Endodermal cell (in vitro differentiated cells): ENCODE measurements at regions not wholly inside any gene's neighbourhood (a gene's known extent, or its start where the extent isn't known, plus 50 kb on each side); places are given as distances from the start of the nearest gene placed in this dataset.
"Not testable (repeated sequence)": the region's sequence is repeated elsewhere in the genome, so short reads cannot be mapped to it uniquely, and the experiment has no call there.

Experiments used
- DNase-seq: peaks from one replicate; pipeline ENCODE4 v3.0.0-alpha.2; 2017
- H3K27ac ChIP-seq: 2 replicates; pipeline ENCODE4 v1.5.1; 2013; ENCODE audit warnings: mild to moderate bottlenecking, low read depth, low read length, moderate library complexity
- H3K27me3 ChIP-seq: 2 replicates; pipeline ENCODE4 v1.6.1; 2013; ENCODE audit warnings: mild to moderate bottlenecking, low read length, moderate library complexity; ENCODE audit not compliant: insufficient read depth, control insufficient read depth, poor library complexity, severe bottlenecking
- H3K36me3 ChIP-seq: 2 replicates; pipeline ENCODE4 v1.7.0; 2013; ENCODE audit warnings: mild to moderate bottlenecking, low read length, moderate library complexity; ENCODE audit not compliant: control insufficient read depth, insufficient read depth
- H3K4me1 ChIP-seq: one replicate; pipeline ENCODE4 v1.7.0; 2013; ENCODE audit warnings: low read length; ENCODE audit not compliant: control insufficient read depth, insufficient read depth
- H3K4me3 ChIP-seq: 2 replicates; pipeline ENCODE4 v1.5.1; 2013; ENCODE audit warnings: mild to moderate bottlenecking, low read length, moderate library complexity
- H3K9ac ChIP-seq: 2 replicates; pipeline ENCODE4 v1.6.1; 2013; ENCODE audit warnings: mild to moderate bottlenecking, low read length, moderate library complexity; ENCODE audit not compliant: poor library complexity, severe bottlenecking; ENCODE audit errors: extremely low read depth
- H3K9me3 ChIP-seq: 2 replicates; pipeline ENCODE4 v1.6.1; 2013; ENCODE audit warnings: mild to moderate bottlenecking, low read length, moderate library complexity; ENCODE audit not compliant: control insufficient read depth
- H3K27ac Mint-ChIP-seq: 2 replicates; pipeline ENCODE4 v1.8.0; 2020; ENCODE audit warnings: mixed read lengths
- H3K27me3 Mint-ChIP-seq: 2 replicates; pipeline ENCODE4 v1.8.0; 2021; ENCODE audit warnings: mild to moderate bottlenecking, mixed read lengths; ENCODE audit not compliant: insufficient read depth
- H3K36me3 Mint-ChIP-seq: 2 replicates; pipeline ENCODE4 v1.8.0; 2020; ENCODE audit warnings: low read depth, mixed read lengths
- H3K4me1 Mint-ChIP-seq: 2 replicates; pipeline ENCODE4 v1.8.0; 2020; ENCODE audit warnings: mixed read lengths
- H3K4me3 Mint-ChIP-seq: 2 replicates; pipeline ENCODE4 v1.8.0; 2020; ENCODE audit warnings: mild to moderate bottlenecking, moderate library complexity, mixed read lengths
- H3K9me3 Mint-ChIP-seq: 2 replicates; pipeline ENCODE4 v1.8.0; 2020; ENCODE audit warnings: mild to moderate bottlenecking, mixed read lengths
- CTCF ChIP-seq: fragments of 200-600 bp; sonication (generic); conservative IDR thresholded peaks from 2 replicates; pipeline ENCODE4 v1.5.0; 2021; ENCODE audit warnings: antibody characterized with exemption, mild to moderate bottlenecking
- WGBS, 2 experiments: methylation state at CpG; one replicate each; pipeline versions ENCODE4 v1.1.5 to v1.1.7; 2013; ENCODE audit warnings: missing lambda C conversion rate in 2 of 2, mixed read lengths in 1 of 2; ENCODE audit not compliant: insufficient coverage in 1 of 2, insufficient read length in 1 of 2; 5-methylcytosine and 5-hydroxymethylcytosine counted together

- no peaks in the 10 kb centered on the region for H3K27me3 Mint-ChIP-seq
- no peak overlapping the region for H3K4me3 ChIP-seq
- DNase-seq, result no peak
- H3K27ac ChIP-seq, result no peak overlapping the region
- H3K27me3 ChIP-seq, result no peaks in the 10 kb centered on the region
- no peaks in the 10 kb centered on the region for H3K36me3 ChIP-seq
- H3K9me3 ChIP-seq, result peaks cover 11% of the 10 kb centered on the region
- peaks cover 23% of the 10 kb centered on the region for H3K4me1 Mint-ChIP-seq
- no peak overlapping the region for H3K9ac ChIP-seq
- no peak overlapping the region for H3K4me3 Mint-ChIP-seq
- H3K27ac Mint-ChIP-seq, result no peak overlapping the region
- no peaks in the 10 kb centered on the region for H3K36me3 Mint-ChIP-seq
- 90 to 94% methylated on average over 6 of the region's 6 CpGs for WGBS, 2 experiments
- H3K9me3 Mint-ChIP-seq, result peaks cover 14% of the 10 kb centered on the region
- TF ChIP-seq CTCF, result no peak
- H3K4me1 ChIP-seq, result no peaks in the 10 kb centered on the region
Measured at GRCh38 chr10:28997734-28998133, 291.1 kb upstream of the LYZL1 start.

DNA sequence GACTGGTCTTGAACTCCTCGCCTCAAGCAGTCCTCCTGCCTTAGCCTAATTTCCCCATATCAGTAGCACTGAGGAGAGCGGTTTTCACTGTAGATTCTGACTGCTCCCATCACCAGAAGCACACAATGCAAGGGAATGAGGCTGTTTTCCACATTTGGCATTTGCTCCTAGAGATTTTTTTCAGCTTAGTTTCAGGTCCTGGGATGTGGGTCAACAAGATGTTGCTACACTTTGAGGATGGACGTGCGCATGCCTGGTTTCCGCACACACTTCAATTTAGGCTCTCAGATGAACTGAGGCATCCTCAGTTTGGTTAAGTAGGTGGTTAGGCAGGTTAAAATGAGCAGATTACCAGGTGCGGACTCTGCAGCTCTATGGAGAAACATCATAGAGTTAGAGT lies 287.1 kb upstream of the LYZL1 start:
- 93 to 97% methylated on average over 6 of the region's 6 CpGs for WGBS, 2 experiments
- no peak for TF ChIP-seq CTCF

DNA sequence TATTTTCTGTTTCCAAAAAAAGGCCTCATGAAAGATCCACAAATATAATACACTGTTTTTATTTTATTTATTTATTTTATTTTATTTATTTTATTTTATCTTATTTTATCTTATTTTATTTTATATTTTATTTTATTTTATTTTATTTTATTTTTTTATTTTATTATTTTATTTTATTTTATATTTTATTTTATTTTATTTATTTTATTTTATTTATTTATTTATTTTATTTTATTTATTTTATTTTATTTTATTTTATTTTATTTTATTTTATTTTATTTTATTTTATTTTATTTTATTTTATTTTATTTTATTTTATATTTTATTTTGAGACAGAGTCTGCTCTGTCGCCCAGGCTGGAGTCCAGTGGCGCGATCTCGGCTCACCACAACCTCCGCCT lies 285.9 kb upstream of the LYZL1 start:
- H3K9me3 ChIP-seq, result peaks cover 24% of the 10 kb centered on the region
- H3K9me3 Mint-ChIP-seq, result peaks cover 15% of the 10 kb centered on the region
- not testable (repeated sequence) for H3K9ac ChIP-seq, H3K4me3 Mint-ChIP-seq, H3K4me3 ChIP-seq, H3K36me3 Mint-ChIP-seq, H3K27me3 Mint-ChIP-seq, DNase-seq, H3K27ac ChIP-seq, H3K27me3 ChIP-seq, H3K4me1 ChIP-seq, H3K27ac Mint-ChIP-seq, H3K36me3 ChIP-seq
- peaks cover 28% of the 10 kb centered on the region for H3K4me1 Mint-ChIP-seq
- 93% methylated on average over 5 of the region's 5 CpGs; no CpG with 5 or more reads in 1 of the 2 experiments for WGBS, 2 experiments

More for the DNA sequence above, 287.1 kb upstream of the LYZL1 start:
- Mint-ChIP-seq H3K9me3 (peaks cover 6% of the 10 kb centered on the region), H3K27me3 (no peaks in the 10 kb centered on the region), H3K4me3 (no peak overlapping the region), H3K36me3 (no peaks in the 10 kb centered on the region), H3K4me1 (peaks cover 23% of the 10 kb centered on the region), H3K27ac (no peak overlapping the region)
- no peak overlapping the region for H3K9ac ChIP-seq
- no peak for DNase-seq
- no peak overlapping the region for H3K4me3 ChIP-seq
- H3K27me3 ChIP-seq, result no peaks in the 10 kb centered on the region
- no peak overlapping the region for H3K27ac ChIP-seq
- H3K4me1 ChIP-seq, result no peaks in the 10 kb centered on the region
- no peaks in the 10 kb centered on the region for H3K36me3 ChIP-seq
- H3K9me3 ChIP-seq, result peaks cover 13% of the 10 kb centered on the region

DNA sequence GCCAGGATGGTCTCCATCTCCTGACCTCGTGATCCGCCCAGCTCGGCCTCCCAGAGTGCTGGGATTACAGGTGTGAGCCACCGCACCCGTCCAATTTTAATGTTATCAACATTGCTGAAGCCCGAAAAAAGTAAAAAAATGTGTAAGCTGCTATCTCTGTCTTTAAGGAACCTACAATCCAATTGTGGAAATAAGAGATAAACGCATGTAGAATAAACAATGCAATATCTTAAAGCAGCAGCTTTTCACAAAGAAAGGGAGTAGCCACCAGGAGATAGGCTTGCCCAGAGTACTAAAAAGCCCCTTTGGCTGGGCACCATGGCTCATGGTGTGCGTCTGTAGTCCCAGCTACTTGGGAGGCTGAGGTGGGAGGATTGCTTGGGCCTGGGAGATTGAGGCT lies 282.9 kb upstream of the LYZL1 start:
- H3K4me3 ChIP-seq, result no peak overlapping the region
- Mint-ChIP-seq H3K4me3 (no peak overlapping the region), H3K9me3 (peaks cover 15% of the 10 kb centered on the region), H3K36me3 (peaks cover 4% of the 10 kb centered on the region), H3K27ac (no peak overlapping the region), H3K27me3 (no peaks in the 10 kb centered on the region), H3K4me1 (peaks cover 21% of the 10 kb centered on the region)
- peaks cover 24% of the 10 kb centered on the region for H3K9me3 ChIP-seq
- TF ChIP-seq CTCF, result no peak
- no peak overlapping the region for H3K9ac ChIP-seq
- H3K27me3 ChIP-seq, result no peaks in the 10 kb centered on the region
- no peak for DNase-seq
- H3K27ac ChIP-seq, result no peak overlapping the region
- H3K4me1 ChIP-seq, result peaks cover 4% of the 10 kb centered on the region
- WGBS, 2 experiments, result 72 to 82% methylated on average over 5 to 8 of the region's 8 CpGs
- H3K36me3 ChIP-seq, result no peaks in the 10 kb centered on the region
